CD4-positive, alpha-beta T cell treated with Interleukin-15 for 4 hours (primary cell): ENCODE measurements at regions not wholly inside any gene's neighbourhood (a gene's known extent, or its start where the extent isn't known, plus 50 kb on each side); places are given as distances from the start of the nearest gene placed in this dataset.

ENCODE experiments used
- DNase-seq: peaks from one replicate; pipeline ENCODE4 v3.0.0-alpha.2; 2020; ENCODE audit warnings: low spot score

- no peak for DNase-seq
These were observed 52.8 kb upstream of the VWDE start for GRCh38 chr7:12456506-12456905.

GRCh38 chr7:12458520-12459131, 55.0 kb upstream of the VWDE start:
- DNase-seq = peak; percentile 38

- DNase-seq = no peak
These were observed 64.2 kb upstream of the VWDE start for GRCh38 chr7:12467837-12468236.

GRCh38 chr7:12469568-12469967, 65.9 kb upstream of the VWDE start:
- DNase-seq = no peak

GRCh38 chr7:12470930-12471329, 67.3 kb upstream of the VWDE start:
- DNase-seq = no peak

GRCh38 chr7:12474035-12474434, 70.4 kb upstream of the VWDE start:
- DNase-seq = no peak

- DNase-seq = no peak
These were observed 71.8 kb upstream of the VWDE start for GRCh38 chr7:12475362-12476063.

GRCh38 chr7:12477620-12478019, 74.0 kb upstream of the VWDE start:
- no peak for DNase-seq

GRCh38 chr7:12481722-12482121, 78.1 kb upstream of the VWDE start:
- no peak for DNase-seq

GRCh38 chr7:12485845-12486244, 82.2 kb upstream of the VWDE start:
- no peak for DNase-seq

- DNase-seq = no peak
These were observed 82.2 kb upstream of the SCIN start for GRCh38 chr7:12488341-12488740.

- DNase-seq = peak; percentile 17
These were observed 80.3 kb upstream of the SCIN start for GRCh38 chr7:12490107-12490688.

GRCh38 chr7:12490940-12491339, 79.6 kb upstream of the SCIN start:
- no peak for DNase-seq

- DNase-seq = no peak
These were observed 79.0 kb upstream of the SCIN start for GRCh38 chr7:12491526-12491925.

GRCh38 chr7:12493407-12493806, 77.1 kb upstream of the SCIN start:
- DNase-seq = no peak

GRCh38 chr7:12493863-12494686, 76.4 kb upstream of the SCIN start:
- no peak for DNase-seq

- no peak for DNase-seq
These were observed 75.9 kb upstream of the SCIN start for GRCh38 chr7:12494687-12495024.

- peak; percentile 8 for DNase-seq
These were observed 73.4 kb upstream of the SCIN start for GRCh38 chr7:12496901-12497674.

GRCh38 chr7:12504149-12504548, 66.4 kb upstream of the SCIN start:
- DNase-seq = no peak

- no peak for DNase-seq
These were observed 62.5 kb upstream of the SCIN start for GRCh38 chr7:12508005-12508404.

- no peak for DNase-seq
These were observed 62.0 kb upstream of the SCIN start for GRCh38 chr7:12508554-12508953.

- DNase-seq = no peak
These were observed 53.1 kb upstream of the SCIN start for GRCh38 chr7:12517451-12517850.
